SK-N-SH (cell line): ENCODE measurements at regions not wholly inside any gene's neighbourhood (a gene's known extent, or its start where the extent isn't known, plus 50 kb on each side); places are given as distances from the start of the nearest gene placed in this dataset.

Experiments
- CTCF ChIA-PET: fragments of 300-600, 350-600 bp; formaldehyde crosslinking; extraction: SDS; loops from one replicate; lab custom pipeline; 2021; lab: Yijun Ruan, JAX
- POLR2A ChIA-PET: fragments of 350-600 bp; sonication (Branson Sonifier 250); formaldehyde crosslinking; extraction: SDS; loops from one replicate; lab custom pipeline; 2020; ENCODE audit warnings: antibody characterized with exemption, inconsistent platforms; lab: Yijun Ruan, JAX
- DNase-seq: peaks from one replicate; pipeline ENCODE4 v3.0.0; 2012
- H2AFZ ChIP-seq: fragments of 200-600 bp; sonication (generic); 2 replicates; pipeline ENCODE4 v1.8.1; 2016; ENCODE audit warnings: antibody characterized with exemption, mild to moderate bottlenecking, low read depth
- H3F3A ChIP-seq: fragments of 200-600 bp; sonication (generic); replicated peaks from 2 replicates; pipeline ENCODE3; 2016; ENCODE audit warnings: antibody characterized with exemption, mild to moderate bottlenecking; ENCODE audit not compliant: insufficient read depth
- H3K27ac ChIP-seq, 2 experiments: fragments of 200-500 bp in 1 of 2; fragments of 200-600 bp in 1 of 2; sonication (Bioruptor generic) in 1 of 2; sonication (generic), shearing (Covaris generic) in 1 of 2; 2 replicates each; pipeline versions ENCODE4 v1.5.1 to v1.6.1; 2014 to 2016; ENCODE audit warnings: low read depth in 2 of 2, inconsistent platforms in 1 of 2, low read length in 1 of 2, mild to moderate bottlenecking in 1 of 2, mixed read lengths in 1 of 2
- H3K27me3 ChIP-seq: fragments of 200-600 bp; sonication (generic), shearing (Covaris generic); 2 replicates; pipeline ENCODE4 v1.6.1; 2016; ENCODE audit warnings: mixed run types; ENCODE audit not compliant: insufficient read depth
- H3K36me3 ChIP-seq, 2 experiments: fragments of 200-500 bp in 1 of 2; fragments of 200-600 bp in 1 of 2; sonication (Bioruptor generic) in 1 of 2; sonication (generic) in 1 of 2; replicated peaks in 1 of 2; 2 replicates each; pipeline versions ENCODE3 to v1.5.1; 2014 to 2016; ENCODE audit warnings: low read length in 1 of 2, mild to moderate bottlenecking in 1 of 2; ENCODE audit not compliant: insufficient read depth in 2 of 2, control insufficient read depth in 1 of 2
- H3K4me1 ChIP-seq, 2 experiments: fragments of 200-500 bp in 1 of 2; fragments of 200-600 bp in 1 of 2; sonication (Bioruptor generic) in 1 of 2; sonication (generic), shearing (Covaris generic) in 1 of 2; 2 replicates each; pipeline versions ENCODE4 v1.5.1 to v1.6.1; 2014 to 2016; ENCODE audit warnings: low read depth in 1 of 2, low read length in 1 of 2, mixed run types in 1 of 2; ENCODE audit not compliant: insufficient read depth in 2 of 2, control insufficient read depth in 1 of 2
- H3K4me2 ChIP-seq: fragments of 200-600 bp; sonication (generic), shearing (Covaris generic); 2 replicates; pipeline ENCODE4 v1.6.1; 2017; ENCODE audit warnings: mixed run types
- H3K4me3 ChIP-seq, 2 experiments: fragments of 200-500 bp in 1 of 2; fragments of 200-600 bp in 1 of 2; sonication (Bioruptor generic) in 1 of 2; sonication (generic), shearing (Covaris generic) in 1 of 2; 2 replicates each; pipeline versions ENCODE4 v1.5.1 to v1.8.1; 2014 to 2016; ENCODE audit warnings: low read depth in 2 of 2, inconsistent platforms in 1 of 2, low read length in 1 of 2, mild to moderate bottlenecking in 1 of 2, mixed read lengths in 1 of 2, moderate library complexity in 1 of 2
- H3K79me2 ChIP-seq: fragments of 200-600 bp; sonication (generic); 2 replicates; pipeline ENCODE4 v1.8.1; 2017; ENCODE audit warnings: mild to moderate bottlenecking; ENCODE audit not compliant: insufficient read depth
- H3K9ac ChIP-seq: fragments of 200-600 bp; sonication (generic); 2 replicates; pipeline ENCODE4 v1.6.1; 2017; ENCODE audit warnings: mixed run types
- H3K9me2 ChIP-seq: fragments of 200-600 bp; sonication (generic); 2 replicates; pipeline ENCODE4 v1.6.1; 2017; ENCODE audit warnings: mixed run types
- H3K9me3 ChIP-seq: fragments of 200-600 bp; sonication (generic); 2 replicates; pipeline ENCODE4 v1.6.1; 2017; ENCODE audit warnings: mixed run types, mild to moderate bottlenecking, moderate library complexity
- H4K20me1 ChIP-seq: fragments of 200-600 bp; sonication (generic); 2 replicates; pipeline ENCODE4 v1.6.1; 2017; ENCODE audit warnings: mild to moderate bottlenecking, mixed run types; ENCODE audit not compliant: insufficient read depth
- CHD2 ChIP-seq: fragments of 150-350 bp; IDR thresholded peaks from 2 replicates; pipeline ENCODE4 v1.6.1; 2018; ENCODE audit warnings: low read length; ENCODE audit not compliant: partially characterized antibody
- ELF1 ChIP-seq: IDR thresholded peaks from 2 replicates; pipeline ENCODE4 v1.4.0; 2012
- EP300 ChIP-seq, 2 experiments: IDR thresholded peaks; 2 replicates each; pipeline versions ENCODE4 v1.4.0 to v1.6.1; 2012; ENCODE audit warnings: borderline replicate concordance in 1 of 2, low read depth in 1 of 2, low read length in 1 of 2
- FOXM1 ChIP-seq: IDR thresholded peaks from 2 replicates; pipeline ENCODE4 v1.4.0; 2012; ENCODE audit warnings: low read depth, mild to moderate bottlenecking
- GATA2 ChIP-seq: sonication (generic); formaldehyde crosslinking; IDR thresholded peaks from 2 replicates; pipeline ENCODE4 v1.5.0; 2020; ENCODE audit warnings: mild to moderate bottlenecking, missing genetic modification reagents
- MEF2A ChIP-seq: IDR thresholded peaks from 2 replicates; pipeline ENCODE4 v1.4.0; 2012; ENCODE audit warnings: low read depth, borderline replicate concordance
- NFIC ChIP-seq: IDR thresholded peaks from 2 replicates; pipeline ENCODE4 v1.4.0; 2012; ENCODE audit warnings: borderline replicate concordance
- SIN3A ChIP-seq: IDR thresholded peaks from 2 replicates; pipeline ENCODE4 v1.6.1; 2012; ENCODE audit warnings: low read depth, mild to moderate bottlenecking, low read length, moderate library complexity, borderline replicate concordance
- TAF1 ChIP-seq: IDR thresholded peaks from 2 replicates; pipeline ENCODE4 v1.6.1; 2012; ENCODE audit warnings: low read depth, mild to moderate bottlenecking, low read length, moderate library complexity, borderline replicate concordance
- TCF12 ChIP-seq: IDR thresholded peaks from 2 replicates; pipeline ENCODE4 v1.4.0; 2012
- WGBS: methylation state at CpG from one replicate; pipeline ENCODE4 v1.1.6; 2017; ENCODE audit warnings: low lambda C conversion rate; 5-methylcytosine and 5-hydroxymethylcytosine counted together
- TF ChIP-seq, protein P1 (sequence below): IDR thresholded peaks from 2 replicates; pipeline ENCODE4; 2012
- TF ChIP-seq, protein P2 (sequence below): fragments of 200-600 bp; sonication (generic); IDR thresholded peaks from 2 replicates; pipeline ENCODE4 v1.6.1; 2017; ENCODE audit warnings: antibody characterized with exemption, mild to moderate bottlenecking, moderate library complexity
- TF ChIP-seq, protein P3 (sequence below): IDR thresholded peaks from 2 replicates; pipeline ENCODE4 v1.4.0; 2012; ENCODE audit warnings: low read depth, borderline replicate concordance
- TF ChIP-seq, protein P4 (sequence below): fragments of 150-350 bp; IDR thresholded peaks from 2 replicates; pipeline ENCODE4 v1.6.1; 2017; ENCODE audit warnings: antibody characterized with exemption, low read length, low read depth, borderline replicate concordance

DNA sequence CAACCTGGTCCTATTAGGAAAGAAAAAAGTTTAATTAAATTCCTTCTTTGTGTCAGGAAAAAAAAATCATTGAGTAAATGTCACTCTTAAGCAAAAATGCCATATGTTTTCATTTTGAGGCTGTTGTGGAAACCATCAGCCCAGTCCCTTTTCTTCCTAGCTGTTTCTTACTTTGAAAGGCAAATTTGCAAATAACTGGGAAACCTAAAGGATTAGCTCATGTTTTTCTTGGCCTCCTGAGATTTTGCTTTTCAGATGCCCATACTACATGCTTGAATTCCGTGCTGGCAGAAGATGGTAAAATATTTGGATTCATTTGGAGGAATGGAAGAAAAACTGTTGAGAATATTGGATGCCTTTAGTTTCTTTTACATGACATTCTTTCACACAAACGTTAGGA lies 182.1 kb upstream of the ADAMTS5 start:
- no peaks in the 10 kb centered on the region for H3K9me2 ChIP-seq
- no peak overlapping the region for H2AFZ ChIP-seq
- no peaks in the 10 kb centered on the region for H3K4me1 ChIP-seq
- H3K4me2 ChIP-seq = no peak overlapping the region
- TF ChIP-seq, protein P1, sequence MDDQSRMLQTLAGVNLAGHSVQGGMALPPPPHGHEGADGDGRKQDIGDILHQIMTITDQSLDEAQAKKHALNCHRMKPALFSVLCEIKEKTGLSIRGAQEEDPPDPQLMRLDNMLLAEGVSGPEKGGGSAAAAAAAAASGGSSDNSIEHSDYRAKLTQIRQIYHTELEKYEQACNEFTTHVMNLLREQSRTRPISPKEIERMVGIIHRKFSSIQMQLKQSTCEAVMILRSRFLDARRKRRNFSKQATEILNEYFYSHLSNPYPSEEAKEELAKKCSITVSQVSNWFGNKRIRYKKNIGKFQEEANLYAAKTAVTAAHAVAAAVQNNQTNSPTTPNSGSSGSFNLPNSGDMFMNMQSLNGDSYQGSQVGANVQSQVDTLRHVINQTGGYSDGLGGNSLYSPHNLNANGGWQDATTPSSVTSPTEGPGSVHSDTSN = peak; percentile 25; the same call in 1 of the 2 replicates
- no peak for TF ChIP-seq MEF2A
- TF ChIP-seq EP300 (IDR thresholded peaks at IDR 0.05; ENCODE audit: borderline replicate concordance in 1 of 2, low read depth in 1 of 2, low read length in 1 of 2) = 0 out of 4 replicates have a peak, but pooled peaks of 1 of the 2 experiments have one; percentile 17
- peak; percentile 43; the same call in 1 of the 2 replicates for TF ChIP-seq TCF12
- 0 out of 2 replicates have a peak, but pooled peaks have one; percentile 7 for TF ChIP-seq NFIC
- no peaks in the 10 kb centered on the region; the same call in 1 of the 2 replicates for H3K9me3 ChIP-seq
- no peak overlapping the region for H3K9ac ChIP-seq
- H3K36me3 ChIP-seq = no peaks in the 10 kb centered on the region
- no peaks in the 10 kb centered on the region for H3K27me3 ChIP-seq
- no peak for DNase-seq
- ChIA-PET CTCF (no interaction called here), POLR2A (no interaction called here)
- WGBS = 32% methylated on average over 2 of the region's 2 CpGs
- peaks cover 3% of the 10 kb centered on the region for H3F3A ChIP-seq
- H3K4me3 ChIP-seq = no peak overlapping the region
- H3K27ac ChIP-seq = peak overlapping the region in 1 of 2 experiments; percentile 40; a peak in 2 of 4 replicates
- no peaks in the 10 kb centered on the region for H3K79me2 ChIP-seq
- H4K20me1 ChIP-seq = no peaks in the 10 kb centered on the region

DNA sequence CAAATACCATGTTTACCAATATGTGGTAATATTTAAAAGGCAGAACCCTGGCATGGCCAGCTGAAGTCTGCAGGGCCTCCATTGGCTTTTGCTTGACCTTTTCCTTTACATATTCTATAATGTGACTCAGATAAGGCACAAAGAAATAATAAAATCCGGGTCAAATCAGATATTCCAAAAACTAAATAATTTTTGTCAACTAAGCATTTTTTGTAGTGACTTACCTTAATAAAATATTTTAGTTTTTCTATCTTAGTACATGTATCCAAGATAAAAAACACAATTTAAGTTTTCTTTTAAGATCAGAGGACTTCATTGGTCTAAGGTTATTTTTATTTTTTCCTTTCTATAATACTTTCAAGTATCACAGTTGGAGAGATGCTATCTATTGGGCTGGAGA lies 179.4 kb upstream of the ADAMTS5 start:
- Histone ChIP-seq H3K9me2 (no peaks in the 10 kb centered on the region), H3K27me3 (no peaks in the 10 kb centered on the region), H3K79me2 (no peaks in the 10 kb centered on the region), H3K4me2 (no peak overlapping the region), H3F3A (peaks cover 3% of the 10 kb centered on the region), H3K4me3 (no peak overlapping the region), H3K4me1 (no peaks in the 10 kb centered on the region), H3K9me3 (no peaks in the 10 kb centered on the region; the same call in 1 of the 2 replicates), H3K36me3 (no peaks in the 10 kb centered on the region), H3K9ac (no peak overlapping the region), H4K20me1 (no peaks in the 10 kb centered on the region), H2AFZ (no peak overlapping the region), H3K27ac (no peak overlapping the region)
- TF ChIP-seq, protein P2, sequence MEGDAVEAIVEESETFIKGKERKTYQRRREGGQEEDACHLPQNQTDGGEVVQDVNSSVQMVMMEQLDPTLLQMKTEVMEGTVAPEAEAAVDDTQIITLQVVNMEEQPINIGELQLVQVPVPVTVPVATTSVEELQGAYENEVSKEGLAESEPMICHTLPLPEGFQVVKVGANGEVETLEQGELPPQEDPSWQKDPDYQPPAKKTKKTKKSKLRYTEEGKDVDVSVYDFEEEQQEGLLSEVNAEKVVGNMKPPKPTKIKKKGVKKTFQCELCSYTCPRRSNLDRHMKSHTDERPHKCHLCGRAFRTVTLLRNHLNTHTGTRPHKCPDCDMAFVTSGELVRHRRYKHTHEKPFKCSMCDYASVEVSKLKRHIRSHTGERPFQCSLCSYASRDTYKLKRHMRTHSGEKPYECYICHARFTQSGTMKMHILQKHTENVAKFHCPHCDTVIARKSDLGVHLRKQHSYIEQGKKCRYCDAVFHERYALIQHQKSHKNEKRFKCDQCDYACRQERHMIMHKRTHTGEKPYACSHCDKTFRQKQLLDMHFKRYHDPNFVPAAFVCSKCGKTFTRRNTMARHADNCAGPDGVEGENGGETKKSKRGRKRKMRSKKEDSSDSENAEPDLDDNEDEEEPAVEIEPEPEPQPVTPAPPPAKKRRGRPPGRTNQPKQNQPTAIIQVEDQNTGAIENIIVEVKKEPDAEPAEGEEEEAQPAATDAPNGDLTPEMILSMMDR = no peak
- TF ChIP-seq CHD2 = no peak
- TF ChIP-seq ELF1 = no peak
- no peak for TF ChIP-seq SIN3A
- no peak for TF ChIP-seq EP300 (IDR thresholded peaks at IDR 0.05; ENCODE audit: borderline replicate concordance in 1 of 2, low read depth in 1 of 2, low read length in 1 of 2)
- TF ChIP-seq, protein P3, sequence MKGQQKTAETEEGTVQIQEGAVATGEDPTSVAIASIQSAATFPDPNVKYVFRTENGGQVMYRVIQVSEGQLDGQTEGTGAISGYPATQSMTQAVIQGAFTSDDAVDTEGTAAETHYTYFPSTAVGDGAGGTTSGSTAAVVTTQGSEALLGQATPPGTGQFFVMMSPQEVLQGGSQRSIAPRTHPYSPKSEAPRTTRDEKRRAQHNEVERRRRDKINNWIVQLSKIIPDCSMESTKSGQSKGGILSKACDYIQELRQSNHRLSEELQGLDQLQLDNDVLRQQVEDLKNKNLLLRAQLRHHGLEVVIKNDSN = no peak
- TF ChIP-seq, protein P4, sequence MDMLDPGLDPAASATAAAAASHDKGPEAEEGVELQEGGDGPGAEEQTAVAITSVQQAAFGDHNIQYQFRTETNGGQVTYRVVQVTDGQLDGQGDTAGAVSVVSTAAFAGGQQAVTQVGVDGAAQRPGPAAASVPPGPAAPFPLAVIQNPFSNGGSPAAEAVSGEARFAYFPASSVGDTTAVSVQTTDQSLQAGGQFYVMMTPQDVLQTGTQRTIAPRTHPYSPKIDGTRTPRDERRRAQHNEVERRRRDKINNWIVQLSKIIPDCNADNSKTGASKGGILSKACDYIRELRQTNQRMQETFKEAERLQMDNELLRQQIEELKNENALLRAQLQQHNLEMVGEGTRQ = no peak
- TF ChIP-seq GATA2 (CRISPR knock-in tag) = no peak
- TF ChIP-seq FOXM1 = no peak
- TF ChIP-seq TAF1 = no peak
- no peak for DNase-seq
- POLR2A ChIA-PET = no interaction called here
- 11% methylated on average over 1 of the region's 1 CpG for WGBS
- CTCF ChIA-PET = no interaction called here
